Fibroblast of skin of right biceps (primary cell): ENCODE measurements at regions not wholly inside any gene's neighbourhood (a gene's known extent, or its start where the extent isn't known, plus 50 kb on each side); places are given as distances from the start of the nearest gene placed in this dataset.

Experiments
- DNase-seq: peaks from one replicate; pipeline ENCODE4 v3.0.0-alpha.2; 2013

DNA sequence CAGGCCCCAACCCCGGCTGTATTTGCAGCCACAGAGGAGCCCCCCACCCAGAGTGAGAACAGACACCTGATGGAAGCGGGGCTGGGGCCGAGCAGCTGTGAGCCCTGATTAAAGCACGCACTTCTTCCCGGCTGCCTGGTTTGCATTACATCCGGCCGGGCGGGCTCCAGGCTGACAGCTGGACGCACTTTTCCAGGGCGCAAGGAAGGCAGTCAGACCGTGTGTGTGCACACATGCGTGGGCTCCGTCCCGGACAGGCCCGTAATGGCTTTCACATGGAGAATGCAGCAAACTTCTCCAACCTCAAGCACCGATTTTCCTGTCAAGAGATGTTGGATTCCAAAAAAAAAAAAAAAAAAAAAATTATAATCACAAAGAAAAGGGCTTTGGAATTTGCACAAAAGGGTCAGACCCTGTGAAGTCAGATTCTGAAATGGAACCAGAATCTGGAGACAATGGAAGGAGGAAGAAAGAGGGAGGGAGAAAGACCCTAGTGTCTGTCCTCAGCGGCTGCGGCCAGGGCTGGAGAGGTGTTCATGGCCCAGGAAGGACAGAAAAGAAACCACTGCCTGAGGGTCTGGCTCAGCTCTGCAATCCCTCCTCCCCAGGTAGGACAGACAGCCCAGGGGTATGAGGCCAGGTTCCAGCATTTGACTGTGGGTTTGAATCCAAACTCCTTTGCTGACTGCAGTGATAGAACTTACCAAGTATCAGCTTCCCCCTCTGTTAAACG, 365.5 kb downstream of the MN1 start:
- peak; percentile 60 for DNase-seq

DNA sequence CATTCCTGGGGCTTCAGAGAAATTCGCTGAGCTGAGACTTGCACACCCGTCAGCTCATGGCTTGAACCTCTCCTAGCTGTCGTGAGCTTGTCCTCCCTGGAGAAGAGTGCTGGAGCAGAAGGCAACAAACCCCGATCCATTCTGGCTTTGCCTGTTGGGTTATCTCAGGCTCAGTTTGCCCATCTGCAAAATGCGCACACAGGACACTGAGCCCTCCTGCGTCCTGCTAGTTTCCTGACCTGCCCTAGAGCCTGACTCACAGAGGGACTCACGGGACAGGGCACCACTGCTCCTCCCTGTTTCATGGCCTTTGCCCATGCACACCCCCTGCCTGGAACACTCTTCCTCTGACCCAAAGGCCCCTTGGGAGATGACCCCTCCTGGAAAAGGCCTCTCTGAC, 365.0 kb downstream of the MN1 start:
- no peak for DNase-seq

GRCh38 chr22:27437570-27437969, 364.0 kb downstream of the MN1 start:
- DNase-seq = no peak

DNA sequence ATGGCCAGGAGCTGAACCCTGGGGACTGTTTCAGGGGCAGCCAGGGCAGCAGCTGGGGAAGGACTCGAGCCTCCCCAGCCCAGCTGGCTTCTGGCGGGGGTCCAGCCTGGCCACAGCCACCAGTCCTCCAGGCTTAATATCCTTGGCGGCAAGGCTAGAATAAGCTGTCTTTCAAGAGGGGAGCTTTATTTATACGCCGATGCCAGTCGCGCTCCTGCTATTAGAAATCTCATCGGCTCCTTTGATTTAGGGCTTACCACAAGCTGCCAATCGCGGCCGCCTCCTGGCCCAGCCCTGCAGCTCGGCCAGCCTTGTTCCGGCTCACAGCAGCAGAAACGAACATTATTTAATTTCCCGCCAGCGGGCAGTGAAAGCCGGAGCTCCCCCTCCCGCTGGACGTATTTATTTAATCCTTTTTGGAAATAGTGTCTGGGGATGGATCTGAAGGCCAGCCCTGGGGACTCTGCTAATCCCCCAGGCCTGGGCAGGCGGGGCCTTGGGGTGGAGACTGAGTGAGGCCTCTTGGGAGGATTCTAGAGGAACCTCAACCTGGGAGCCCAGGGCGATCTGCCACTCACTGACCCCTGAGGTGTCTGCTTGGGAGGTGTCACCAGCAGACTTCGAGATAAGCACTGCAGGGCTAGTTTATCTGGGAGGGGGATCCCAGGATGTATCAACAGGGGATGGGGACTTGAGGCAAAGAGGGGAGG, 363.1 kb downstream of the MN1 start:
- DNase-seq = peak; percentile 36

GRCh38 chr22:27439131-27439530, 362.4 kb downstream of the MN1 start:
- no peak for DNase-seq

GRCh38 chr22:27440304-27440865, 361.2 kb downstream of the MN1 start:
- DNase-seq = no peak

DNA sequence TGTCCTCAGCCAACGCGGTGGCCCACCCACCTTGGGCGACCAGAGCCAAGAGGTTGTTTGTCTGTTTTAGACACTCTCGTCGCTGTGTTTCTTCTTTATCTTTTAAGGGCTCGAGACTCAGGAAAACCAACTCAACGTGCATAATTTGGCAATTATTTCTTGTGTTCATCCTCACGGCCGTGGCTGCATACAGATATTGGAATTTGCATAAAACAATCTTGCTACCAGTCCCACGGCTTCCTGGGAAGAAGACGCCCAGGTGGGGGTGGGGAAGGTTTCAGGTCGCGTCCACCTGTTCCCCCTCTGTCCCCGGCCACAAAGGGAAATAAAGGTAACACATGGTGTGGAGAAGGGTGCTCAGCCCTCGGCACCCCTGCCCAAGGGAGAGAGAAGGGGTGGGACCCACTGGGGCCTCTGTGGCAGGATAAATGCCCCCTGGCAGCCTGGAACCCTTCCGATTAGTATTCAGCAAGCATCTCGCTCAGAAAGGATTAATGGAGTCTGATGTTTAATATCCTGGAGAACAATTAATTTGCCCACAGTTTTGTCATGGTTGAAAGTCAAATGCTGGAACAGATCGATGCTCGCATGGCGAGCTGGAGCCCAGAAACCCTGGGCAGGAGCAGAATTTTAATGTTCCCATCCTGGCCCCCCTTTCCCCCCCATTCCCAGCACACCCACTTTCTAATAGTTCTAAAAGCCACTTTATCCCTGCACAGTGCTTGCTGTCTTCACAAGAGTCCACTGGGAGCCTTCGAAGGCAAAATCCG, 359.7 kb downstream of the MN1 start:
- no peak for DNase-seq

DNA sequence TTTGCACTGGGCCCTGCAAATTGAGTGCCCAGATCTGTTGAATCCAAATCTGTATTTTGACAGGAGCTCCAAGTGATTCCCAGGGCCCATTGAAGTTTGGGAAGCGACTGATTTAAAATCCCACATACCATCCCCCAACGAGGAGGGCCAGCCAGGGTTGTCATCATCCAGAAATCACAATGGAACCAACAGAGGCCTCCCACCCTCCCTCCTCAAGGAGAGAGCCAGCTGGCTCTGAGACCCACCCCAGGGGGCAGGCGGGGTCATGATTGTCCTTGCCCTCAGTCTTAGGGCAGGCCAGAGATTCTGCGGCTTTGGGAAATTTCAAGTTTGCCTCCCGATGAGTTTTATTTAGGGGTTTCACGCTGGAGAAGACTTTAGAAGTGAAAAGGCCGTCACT, 358.2 kb downstream of the MN1 start:
- no peak for DNase-seq

- DNase-seq = no peak
Measured at GRCh38 chr22:27445881-27446280, 355.7 kb downstream of the MN1 start.

DNA sequence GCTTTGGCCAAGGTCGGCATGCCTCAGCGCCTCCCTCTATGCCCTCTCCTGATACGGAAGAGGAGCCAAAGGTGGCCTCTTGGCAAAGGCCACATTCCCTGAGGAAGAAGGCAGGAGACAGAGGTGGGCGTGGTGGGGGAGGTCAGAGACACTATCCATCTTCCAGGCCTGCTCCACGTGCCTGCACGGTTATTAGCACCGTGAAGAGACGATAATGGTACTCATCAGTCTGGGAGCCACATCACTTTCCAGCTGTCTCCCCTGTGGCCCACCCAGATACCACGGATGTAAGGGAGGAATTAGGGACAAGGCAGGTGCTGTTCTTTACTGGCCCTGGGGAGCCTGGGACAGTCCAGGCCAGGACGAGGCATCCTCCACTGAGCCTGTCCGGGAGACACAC, 354.3 kb downstream of the MN1 start:
- DNase-seq = no peak

DNA sequence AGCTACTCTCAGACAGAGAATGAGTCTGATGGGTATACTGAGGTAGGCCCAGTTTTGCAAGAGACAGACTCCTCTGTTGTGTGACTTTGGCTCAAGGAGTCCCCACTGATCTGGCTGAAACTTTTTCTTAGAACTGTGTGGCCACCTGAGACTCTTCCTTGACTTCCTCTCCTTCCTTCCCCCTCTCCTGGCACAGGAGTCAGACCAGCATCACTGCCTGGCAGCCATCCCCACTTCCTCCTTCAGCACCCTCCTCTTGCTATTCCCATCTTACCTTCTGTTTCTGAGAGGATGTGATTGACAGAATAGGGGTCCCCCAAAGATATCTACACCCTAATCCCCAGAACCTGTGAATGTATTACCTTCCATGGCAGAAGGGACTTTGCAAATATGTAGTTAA, 351.1 kb downstream of the MN1 start:
- DNase-seq = no peak

GRCh38 chr22:27452245-27452644, 349.3 kb downstream of the MN1 start:
- no peak for DNase-seq

GRCh38 chr22:27452922-27453321, 348.6 kb downstream of the MN1 start:
- no peak for DNase-seq

DNA sequence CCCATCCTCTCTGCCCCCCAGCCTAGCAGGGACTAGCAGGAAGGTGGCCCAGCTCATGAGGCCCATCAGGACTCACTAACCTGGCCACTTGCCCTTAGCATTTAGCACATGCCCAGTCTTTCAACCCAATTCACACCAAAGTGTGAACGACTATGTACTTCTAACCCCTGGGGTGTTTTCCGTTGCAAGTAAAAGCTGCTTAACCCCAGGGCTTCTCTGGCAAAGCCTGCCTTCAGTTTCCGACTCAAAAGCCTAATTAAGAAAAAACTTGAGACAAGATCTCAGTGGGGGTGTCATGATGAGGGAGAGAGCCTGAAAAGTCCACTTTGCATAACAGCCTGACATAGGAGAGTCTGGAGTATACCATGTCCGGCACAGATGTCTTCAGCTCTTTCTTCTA, 347.8 kb downstream of the MN1 start:
- no peak for DNase-seq

- peak; percentile 70 for DNase-seq
Measured at GRCh38 chr22:27454807-27455450, 346.6 kb downstream of the MN1 start.

DNA sequence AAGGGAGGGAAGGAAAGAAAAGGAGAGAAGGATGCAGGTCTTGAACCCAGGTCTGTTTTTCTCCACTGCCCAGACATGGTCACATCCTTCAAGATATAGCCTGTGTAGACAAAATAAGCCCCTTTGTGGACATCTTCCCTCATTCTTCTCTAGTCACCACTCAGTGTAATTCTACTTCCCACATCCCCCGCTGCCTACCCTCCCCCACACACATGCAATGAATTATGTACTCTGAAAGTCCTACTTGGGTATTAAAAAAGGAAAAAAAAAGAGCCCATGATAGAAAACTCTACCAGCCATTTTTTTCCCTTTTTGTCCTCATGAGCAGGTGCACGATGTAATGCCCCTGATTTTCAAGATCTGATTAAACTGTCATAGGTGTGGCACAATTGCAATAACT, 346.0 kb downstream of the MN1 start:
- peak; percentile 71 for DNase-seq

DNA sequence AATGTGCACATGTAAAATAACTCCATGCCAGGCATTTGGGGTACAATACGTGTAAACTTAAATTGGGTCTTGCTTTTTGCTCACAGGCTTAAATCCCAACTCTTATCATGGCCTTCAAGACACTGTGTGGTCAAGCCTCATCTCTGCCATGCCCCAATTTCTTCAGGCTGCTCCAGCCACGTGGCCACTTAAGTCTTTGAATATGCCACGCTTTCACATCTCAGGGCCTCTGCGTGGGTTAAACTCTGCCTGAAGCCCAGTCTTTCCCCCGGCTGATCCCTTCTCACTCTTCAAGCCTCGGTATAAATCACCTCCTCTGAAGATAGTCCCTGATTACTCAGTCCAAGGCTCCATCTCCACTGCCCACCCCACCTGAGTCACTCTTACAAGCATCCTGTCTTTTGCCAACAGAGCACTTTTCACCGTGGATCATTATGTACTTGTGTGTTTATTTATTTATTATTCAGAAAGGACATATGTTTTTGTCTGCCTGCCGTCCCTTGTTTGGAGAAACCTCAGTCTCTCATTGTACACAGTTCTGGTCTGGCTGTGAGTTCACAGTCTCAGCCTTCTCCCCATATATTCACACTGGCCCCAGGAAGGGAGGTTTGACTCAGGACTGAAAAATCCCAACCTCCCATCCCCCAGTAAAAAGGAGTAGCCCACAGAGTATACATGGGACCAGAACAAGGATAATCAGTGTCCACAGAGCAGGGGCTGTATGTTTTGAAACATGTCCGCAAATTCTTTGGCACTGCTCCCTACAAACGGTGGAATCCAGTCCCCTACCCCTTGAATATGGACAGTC, 344.7 kb downstream of the MN1 start:
- peak; percentile 97 for DNase-seq

DNA sequence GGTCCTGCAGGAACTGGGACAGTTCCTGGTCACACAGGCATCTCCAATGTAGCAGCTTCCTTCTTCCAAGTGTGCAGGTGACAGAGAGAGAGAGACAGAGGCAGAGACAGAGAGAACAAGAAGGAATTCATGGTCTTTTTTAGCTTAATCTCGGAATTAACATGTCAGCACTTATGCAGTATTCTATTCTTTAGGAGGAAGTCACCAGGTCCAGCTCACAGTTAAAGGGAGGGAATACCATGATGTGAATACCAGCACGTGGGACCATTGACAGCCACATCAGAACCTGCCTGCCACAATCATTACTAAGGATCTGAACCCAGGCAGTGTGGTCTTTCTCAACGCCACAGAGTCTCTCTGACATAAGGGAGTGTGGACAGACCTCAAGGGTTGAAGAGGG, 341.6 kb downstream of the MN1 start:
- DNase-seq = peak; percentile 31

DNA sequence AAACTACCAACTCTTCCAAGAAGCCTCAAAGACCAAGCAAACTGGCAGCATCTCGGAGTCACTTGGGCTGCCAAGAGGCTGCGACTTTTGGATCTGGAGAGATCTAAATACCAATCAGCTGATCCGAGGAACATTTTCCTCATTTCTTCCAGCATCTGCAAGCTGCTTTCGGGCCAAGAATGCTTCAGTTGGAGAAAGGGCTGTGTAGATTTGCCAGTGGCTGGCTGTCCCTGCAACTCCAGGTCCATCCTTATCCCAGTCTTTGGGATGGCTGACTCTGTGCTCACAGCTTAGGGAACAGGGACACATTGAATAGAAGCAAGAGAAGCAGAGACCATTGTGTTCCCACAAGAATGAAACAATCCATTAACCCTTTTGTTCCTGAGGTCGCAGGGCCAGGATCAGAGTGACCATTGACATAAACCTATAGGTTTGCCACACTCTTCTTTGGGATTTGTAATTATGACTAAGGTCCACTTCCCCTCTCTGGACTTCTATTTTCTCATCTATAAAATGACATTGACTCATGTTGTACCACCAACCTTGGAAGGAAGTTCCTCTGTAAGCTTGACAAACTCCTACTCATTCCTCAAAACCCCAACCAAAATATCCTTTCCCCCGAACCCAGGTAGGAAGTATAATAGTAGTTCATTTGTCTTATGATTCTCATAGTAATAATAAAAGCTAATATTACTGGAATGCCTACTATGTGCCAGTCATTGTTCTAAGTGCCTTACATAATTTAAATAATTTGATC, 340.8 kb downstream of the MN1 start:
- DNase-seq = peak; percentile 77

DNA sequence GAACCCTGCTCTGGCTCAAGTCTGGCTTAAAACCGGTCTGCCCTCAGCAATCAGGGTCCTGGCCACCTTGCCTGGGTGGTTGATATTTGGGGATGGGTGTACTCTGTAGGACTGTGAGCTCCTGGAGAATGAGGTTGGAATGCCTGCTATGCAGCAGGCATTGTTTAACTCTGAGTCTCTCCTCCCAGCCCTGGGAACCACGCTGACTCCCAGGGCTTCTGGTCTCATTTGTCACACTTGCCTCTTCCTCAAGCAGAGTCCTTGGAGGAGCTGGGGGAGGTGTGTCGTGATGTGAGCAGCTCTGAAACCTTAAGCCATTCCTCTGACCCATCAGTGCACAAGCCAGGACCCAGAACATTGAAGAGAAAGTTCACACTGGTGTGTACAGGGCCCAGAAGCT, 340.1 kb downstream of the MN1 start:
- peak; percentile 99 for DNase-seq

- DNase-seq = peak; percentile 46
Measured at GRCh38 chr22:27462190-27462589, 339.4 kb downstream of the MN1 start.
